KMS-11 (cell line): ENCODE measurements at regions not wholly inside any gene's neighbourhood (a gene's known extent, or its start where the extent isn't known, plus 50 kb on each side); places are given as distances from the start of the nearest gene placed in this dataset.

Source experiments
- H2AFZ ChIP-seq: fragments of 200-600 bp; sonication (generic); 2 replicates; pipeline ENCODE4 v1.6.1; 2016; ENCODE audit warnings: antibody characterized with exemption, mixed run types, low read depth
- H3K27ac ChIP-seq: fragments of 200-600 bp; sonication (generic); 2 replicates; pipeline ENCODE4 v1.6.1; 2016; ENCODE audit warnings: mild to moderate bottlenecking, mixed run types
- H3K27me3 ChIP-seq: fragments of 200-600 bp; sonication (generic); 2 replicates; pipeline ENCODE4 v1.6.1; 2017; ENCODE audit warnings: mild to moderate bottlenecking, low read depth, mixed run types, moderate library complexity; ENCODE audit not compliant: insufficient read depth
- H3K36me3 ChIP-seq: fragments of 200-600 bp; sonication (generic); 2 replicates; pipeline ENCODE4 v1.6.1; 2017; ENCODE audit warnings: mild to moderate bottlenecking, mixed run types; ENCODE audit not compliant: insufficient read depth
- H3K4me1 ChIP-seq: fragments of 200-600 bp; sonication (generic); 2 replicates; pipeline ENCODE4 v1.6.1; 2016; ENCODE audit warnings: mild to moderate bottlenecking, low read depth, mixed run types; ENCODE audit not compliant: poor library complexity, severe bottlenecking
- H3K4me2 ChIP-seq: fragments of 200-600 bp; sonication (generic); 2 replicates; pipeline ENCODE4 v1.7.0; 2016; ENCODE audit warnings: mild to moderate bottlenecking, mixed run types
- H3K4me3 ChIP-seq: fragments of 200-600 bp; sonication (generic); IDR thresholded peaks from 2 replicates; pipeline ENCODE4 v1.6.1; 2017; ENCODE audit warnings: low read depth, low read length, mixed read lengths; ENCODE audit not compliant: insufficient read depth
- H3K79me2 ChIP-seq: fragments of 200-600 bp; sonication (generic); 2 replicates; pipeline ENCODE4 v1.6.1; 2016; ENCODE audit warnings: low read depth, mixed run types; ENCODE audit not compliant: insufficient read depth
- H3K9ac ChIP-seq: fragments of 200-600 bp; sonication (generic); 2 replicates; pipeline ENCODE4 v1.6.1; 2016; ENCODE audit warnings: mild to moderate bottlenecking, mixed run types
- H4K20me1 ChIP-seq: fragments of 200-600 bp; sonication (generic); 2 replicates; pipeline ENCODE4 v1.6.1; 2016; ENCODE audit warnings: mild to moderate bottlenecking, mixed run types; ENCODE audit not compliant: insufficient read depth
- CTCF ChIP-seq: fragments of 200-600 bp; sonication (generic); conservative IDR thresholded peaks from 2 replicates; pipeline ENCODE4 v1.6.1; 2017; ENCODE audit warnings: low read depth, mild to moderate bottlenecking, antibody characterized with exemption, low read length, moderate library complexity, mixed read lengths

- H3K36me3 ChIP-seq, result no peaks in the 10 kb centered on the region
- no peaks in the 10 kb centered on the region for H4K20me1 ChIP-seq
- no peak overlapping the region for H3K27ac ChIP-seq
- H3K9ac ChIP-seq, result no peak overlapping the region
- no peak overlapping the region for H3K4me3 ChIP-seq
- H3K27me3 ChIP-seq, result no peaks in the 10 kb centered on the region
- no peaks in the 10 kb centered on the region for H3K79me2 ChIP-seq
- H2AFZ ChIP-seq, result no peak overlapping the region
- no peak overlapping the region for H3K4me2 ChIP-seq
- no peaks in the 10 kb centered on the region for H3K4me1 ChIP-seq
- no peak for TF ChIP-seq CTCF
These were observed 306.7 kb upstream of the CHAC2 start for GRCh38 chr2:53460937-53461336.

- Histone ChIP-seq H3K4me1 (no peaks in the 10 kb centered on the region), H3K36me3 (no peaks in the 10 kb centered on the region), H3K9ac (no peak overlapping the region), H3K27ac (no peak overlapping the region), H3K79me2 (no peaks in the 10 kb centered on the region), H3K27me3 (no peaks in the 10 kb centered on the region), H2AFZ (no peak overlapping the region), H4K20me1 (no peaks in the 10 kb centered on the region), H3K4me3 (no peak overlapping the region), H3K4me2 (no peak overlapping the region)
- no peak for TF ChIP-seq CTCF
These were observed 307.3 kb upstream of the CHAC2 start for GRCh38 chr2:53460347-53460746.

GRCh38 chr2:53455094-53455493, 312.5 kb upstream of the CHAC2 start:
- Histone ChIP-seq H3K4me2 (no peak overlapping the region), H2AFZ (no peak overlapping the region), H3K27me3 (no peaks in the 10 kb centered on the region), H3K4me1 (no peaks in the 10 kb centered on the region), H3K79me2 (no peaks in the 10 kb centered on the region), H3K4me3 (no peak overlapping the region), H3K27ac (no peak overlapping the region), H3K9ac (no peak overlapping the region), H4K20me1 (no peaks in the 10 kb centered on the region), H3K36me3 (no peaks in the 10 kb centered on the region)
- no peak for TF ChIP-seq CTCF

GRCh38 chr2:53452957-53453748, 314.5 kb upstream of the CHAC2 start:
- H3K36me3 ChIP-seq, result no peaks in the 10 kb centered on the region
- no peak overlapping the region for H3K4me3 ChIP-seq
- no peak overlapping the region for H3K27ac ChIP-seq
- H4K20me1 ChIP-seq, result no peaks in the 10 kb centered on the region
- H3K4me2 ChIP-seq, result no peak overlapping the region
- no peak overlapping the region for H2AFZ ChIP-seq
- no peaks in the 10 kb centered on the region for H3K4me1 ChIP-seq
- no peaks in the 10 kb centered on the region for H3K79me2 ChIP-seq
- no peak overlapping the region for H3K9ac ChIP-seq
- TF ChIP-seq CTCF, result no peak
- no peaks in the 10 kb centered on the region for H3K27me3 ChIP-seq
